ENCODE measurements at regions not wholly inside any gene's neighbourhood (a gene's known extent, or its start where the extent isn't known, plus 50 kb on each side); places are given as distances from the start of the nearest gene placed in this dataset.

DNA sequence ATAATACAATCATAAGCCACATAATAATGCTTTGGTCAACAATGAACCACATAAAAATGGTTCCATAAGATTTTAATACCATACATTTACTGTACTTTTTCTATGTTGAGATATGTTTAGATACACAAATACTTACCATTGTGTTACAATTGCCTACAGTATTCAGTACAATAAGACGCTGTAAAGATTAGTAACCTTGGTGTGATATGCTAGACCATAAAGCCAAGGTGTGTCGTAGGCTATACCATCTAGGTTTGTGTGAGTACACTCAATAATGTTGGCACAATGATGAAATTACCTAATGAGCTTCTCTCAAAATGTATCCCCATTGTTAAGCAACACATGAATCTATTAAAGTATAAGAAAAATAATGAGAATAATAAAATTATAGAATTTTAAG lies 662.3 kb downstream of the SATB2 start:
- TF ChIP-seq, protein P1, sequence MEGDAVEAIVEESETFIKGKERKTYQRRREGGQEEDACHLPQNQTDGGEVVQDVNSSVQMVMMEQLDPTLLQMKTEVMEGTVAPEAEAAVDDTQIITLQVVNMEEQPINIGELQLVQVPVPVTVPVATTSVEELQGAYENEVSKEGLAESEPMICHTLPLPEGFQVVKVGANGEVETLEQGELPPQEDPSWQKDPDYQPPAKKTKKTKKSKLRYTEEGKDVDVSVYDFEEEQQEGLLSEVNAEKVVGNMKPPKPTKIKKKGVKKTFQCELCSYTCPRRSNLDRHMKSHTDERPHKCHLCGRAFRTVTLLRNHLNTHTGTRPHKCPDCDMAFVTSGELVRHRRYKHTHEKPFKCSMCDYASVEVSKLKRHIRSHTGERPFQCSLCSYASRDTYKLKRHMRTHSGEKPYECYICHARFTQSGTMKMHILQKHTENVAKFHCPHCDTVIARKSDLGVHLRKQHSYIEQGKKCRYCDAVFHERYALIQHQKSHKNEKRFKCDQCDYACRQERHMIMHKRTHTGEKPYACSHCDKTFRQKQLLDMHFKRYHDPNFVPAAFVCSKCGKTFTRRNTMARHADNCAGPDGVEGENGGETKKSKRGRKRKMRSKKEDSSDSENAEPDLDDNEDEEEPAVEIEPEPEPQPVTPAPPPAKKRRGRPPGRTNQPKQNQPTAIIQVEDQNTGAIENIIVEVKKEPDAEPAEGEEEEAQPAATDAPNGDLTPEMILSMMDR (IDR thresholded peaks at IDR 0.05; ENCODE audit: borderline replicate concordance, control extremely low read depth, extremely low read depth, insufficient read depth, missing control alignments) = no peak
- in situ Hi-C loops (cut with MboI; ENCODE audit: low sequenced_read_pairs, unreplicated experiment) = no loop called here
- no peak for DNase-seq (ENCODE audit: low spot score)

GRCh38 chr2:198791623-198792022 lies 666.1 kb downstream of the SATB2 start:
- TF ChIP-seq, protein P1 (IDR thresholded peaks at IDR 0.05; ENCODE audit: borderline replicate concordance, control extremely low read depth, extremely low read depth, insufficient read depth, missing control alignments) = no peak
- no peak for DNase-seq (ENCODE audit: low spot score)
- in situ Hi-C loops (cut with MboI; ENCODE audit: low sequenced_read_pairs, unreplicated experiment) = no loop called here

- TF ChIP-seq, protein P1 (IDR thresholded peaks at IDR 0.05; ENCODE audit: borderline replicate concordance, control extremely low read depth, extremely low read depth, insufficient read depth, missing control alignments) = no peak
- no peak for DNase-seq (ENCODE audit: low spot score)
- in situ Hi-C loops (cut with MboI; ENCODE audit: low sequenced_read_pairs, unreplicated experiment) = no loop called here
These were observed 669.1 kb downstream of the SATB2 start for GRCh38 chr2:198788676-198789075.

GRCh38 chr2:198782734-198783133 lies 675.0 kb downstream of the SATB2 start:
- TF ChIP-seq, protein P1 (IDR thresholded peaks at IDR 0.05; ENCODE audit: borderline replicate concordance, control extremely low read depth, extremely low read depth, insufficient read depth, missing control alignments) = no peak
- DNase-seq (ENCODE audit: low spot score) = no peak
- in situ Hi-C loops (cut with MboI; ENCODE audit: low sequenced_read_pairs, unreplicated experiment) = no loop called here

DNA sequence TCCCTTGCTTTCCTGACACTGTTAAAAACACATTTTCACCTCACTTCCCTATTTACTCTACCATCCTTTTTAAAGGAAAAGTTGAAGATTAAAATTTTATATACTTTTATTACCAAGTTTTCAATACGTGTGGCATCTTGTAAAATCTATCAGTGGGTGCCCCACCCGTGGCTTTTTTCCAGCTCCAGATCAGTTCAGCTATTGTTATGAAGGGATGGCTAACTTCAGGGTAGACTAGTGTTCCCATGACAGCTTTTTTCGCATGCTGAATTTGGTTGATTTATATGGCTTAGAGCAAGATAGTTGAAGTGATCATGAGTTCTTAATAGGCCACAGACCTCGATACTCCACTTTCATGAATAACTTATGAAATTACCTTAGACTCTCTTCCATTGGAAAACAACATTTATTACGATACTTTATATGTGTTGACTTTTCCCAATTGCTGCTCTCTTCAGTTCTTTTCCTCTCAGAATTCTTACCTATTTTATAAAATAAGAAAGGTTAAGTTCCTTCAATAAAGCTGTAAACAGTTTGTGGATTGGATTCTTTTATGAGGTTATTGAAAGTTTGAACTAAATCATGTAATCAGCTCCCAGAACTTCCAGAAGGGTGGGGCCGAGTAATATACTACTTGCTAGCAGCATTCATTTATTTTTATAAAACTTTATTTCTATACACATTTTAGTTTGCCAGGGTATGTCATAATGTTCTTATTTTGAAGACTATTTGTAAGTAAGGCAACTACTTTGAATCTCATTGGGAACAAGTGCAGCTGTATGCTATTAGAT lies 680.9 kb downstream of the SATB2 start:
- in situ Hi-C loops (cut with MboI; ENCODE audit: low sequenced_read_pairs, unreplicated experiment) = no loop called here

GRCh38 chr2:198775737-198776136 lies 682.0 kb downstream of the SATB2 start:
- in situ Hi-C loops (cut with MboI; ENCODE audit: low sequenced_read_pairs, unreplicated experiment) = no loop called here
- TF ChIP-seq, protein P1 (IDR thresholded peaks at IDR 0.05; ENCODE audit: borderline replicate concordance, control extremely low read depth, extremely low read depth, insufficient read depth, missing control alignments) = no peak
- no peak for DNase-seq (ENCODE audit: low spot score)

More for the DNA sequence above, 680.9 kb downstream of the SATB2 start:
- TF ChIP-seq, protein P1 (IDR thresholded peaks at IDR 0.05; ENCODE audit: borderline replicate concordance, control extremely low read depth, extremely low read depth, insufficient read depth, missing control alignments) = no peak
- DNase-seq (ENCODE audit: low spot score) = no peak
